ENCODE measurements at regions not wholly inside any gene's neighbourhood (a gene's known extent, or its start where the extent isn't known, plus 50 kb on each side); places are given as distances from the start of the nearest gene placed in this dataset.
A peak's percentile ranks its signal among the peaks of the same experiment; 100 is the strongest.

- Histone ChIP-seq H3K79me2 (ENCODE audit: insufficient read depth, low read length) (no peaks in the 10 kb centered on the region), H3K27me3 (ENCODE audit: control insufficient read depth in 1 of 2, insufficient read depth in 2 of 2, low read length in 2 of 2) (peaks cover 0 to 20% of the 10 kb centered on the region in 2 experiments; a peak in 3 of 5 replicates), H3K4me3 (replicated peaks in 1 of 3; ENCODE audit: insufficient read depth in 1 of 3, low read depth in 2 of 3, low read length in 3 of 3) (no peak overlapping the region), H3K4me2 (ENCODE audit: low read depth, low read length) (no peak overlapping the region), H3K36me3 (replicated peaks in 1 of 2; ENCODE audit: control insufficient read depth in 1 of 2, insufficient read depth in 2 of 2, low read length in 2 of 2) (no peaks in the 10 kb centered on the region), H3K9me3 (ENCODE audit: low read length) (no peaks in the 10 kb centered on the region), H2AFZ (ENCODE audit: low read length) (no peak overlapping the region), H4K20me1 (ENCODE audit: insufficient read depth, low read length) (no peaks in the 10 kb centered on the region), H3K4me1 (ENCODE audit: insufficient read depth, low read length) (no peaks in the 10 kb centered on the region), H3K9ac (ENCODE audit: insufficient read depth, low read depth, low read length) (no peak overlapping the region), H3K27ac (ENCODE audit: extremely low read length, insufficient read depth, low read length) (no peak overlapping the region)
- TF ChIP-seq ZNF432 (CRISPR knock-in tag; IDR thresholded peaks at IDR 0.05; ENCODE audit: borderline replicate concordance) (no peak), ZBTB46 (CRISPR knock-in tag; IDR thresholded peaks at IDR 0.05; ENCODE audit: borderline replicate concordance) (no peak), KDM2A (CRISPR knock-in tag; IDR thresholded peaks at IDR 0.05; ENCODE audit: borderline replicate concordance, low read depth) (no peak), ZNF766 (CRISPR knock-in tag; IDR thresholded peaks at IDR 0.05; ENCODE audit: borderline replicate concordance) (no peak), NFE2 (CRISPR knock-in tag; IDR thresholded peaks at IDR 0.05) (no peak), PRDM10 (CRISPR knock-in tag; IDR thresholded peaks at IDR 0.05; ENCODE audit: low read depth) (no peak)
- intact Hi-C loops (cut with micrococcal nuclease; ENCODE audit: unreplicated experiment), result no loop called here
- ChIA-PET CTCF (ENCODE audit: low intra/inter-chr PET ratio, low total read pairs) (no interaction called here), POLR2A (no interaction called here)
- in situ Hi-C loops (cut with HindIII; ENCODE audit: extremely low pct_ligation_motif_present, low pct_unique_long_range_greater_than_20kb), result no loop called here
- 3% methylated on average over 5 of the region's 5 CpGs for WGBS (ENCODE audit: low lambda C conversion rate)
- DNase-seq (ENCODE audit: low spot score) (no peak), FAIRE-seq (no peak), ATAC-seq (peak; percentile 39; the same call in 1 of the 3 replicates)
- no TSS peak for BruUV-seq (replicated peaks)
Observed at GRCh38 chr11:45412521-45412920, 126.4 kb upstream of the SYT13 start.
